SHP77 (cell line): ENCODE measurements at regions not wholly inside any gene's neighbourhood (a gene's known extent, or its start where the extent isn't known, plus 50 kb on each side); places are given as distances from the start of the nearest gene placed in this dataset.
"Not testable (repeated sequence)": the region's sequence is repeated elsewhere in the genome, so short reads cannot be mapped to it uniquely, and the experiment has no call there.

Experiments used
- DNase-seq, 2 experiments: peaks; one replicate each; lab custom pipeline; 2025; lab: John Stamatoyannopoulos, UW

GRCh38 chr16:8453359-8453758, 137.0 kb downstream of the TMEM114 start:
- DNase-seq: no peak

- no peak for DNase-seq
Observed at GRCh38 chr16:8452941-8453340, 137.4 kb downstream of the TMEM114 start.

GRCh38 chr16:8436931-8437330, 153.4 kb downstream of the TMEM114 start:
- no peak for DNase-seq

GRCh38 chr16:8431783-8432182, 158.5 kb downstream of the TMEM114 start:
- DNase-seq: no peak

- DNase-seq: no peak
Observed at GRCh38 chr16:8430401-8430800, 159.9 kb downstream of the TMEM114 start.

GRCh38 chr16:8426569-8426968, 163.7 kb downstream of the TMEM114 start:
- DNase-seq: no peak

- DNase-seq: no peak
Observed at GRCh38 chr16:8417145-8417544, 173.2 kb downstream of the TMEM114 start.

- no peak for DNase-seq
Observed at GRCh38 chr16:8408855-8409567, 181.3 kb downstream of the TMEM114 start.

GRCh38 chr16:8407351-8407750, 183.0 kb downstream of the TMEM114 start:
- no peak for DNase-seq

- no peak for DNase-seq
Observed at GRCh38 chr16:8403978-8404749, 186.1 kb downstream of the TMEM114 start.

GRCh38 chr16:8402981-8403843, 187.1 kb downstream of the TMEM114 start:
- DNase-seq: no peak

GRCh38 chr16:8400683-8401082, 189.6 kb downstream of the TMEM114 start:
- not testable (repeated sequence) for DNase-seq

- no peak for DNase-seq
Observed at GRCh38 chr16:8398548-8398947, 191.8 kb downstream of the TMEM114 start.

GRCh38 chr16:8397223-8397622, 193.1 kb downstream of the TMEM114 start:
- no peak for DNase-seq

GRCh38 chr16:8396463-8396862, 193.8 kb downstream of the TMEM114 start:
- no peak for DNase-seq

- DNase-seq: no peak
Observed at GRCh38 chr16:8391257-8391656, 199.1 kb downstream of the TMEM114 start.

- no peak for DNase-seq
Observed at GRCh38 chr16:8388684-8389083, 201.6 kb downstream of the TMEM114 start.

- DNase-seq: no peak
Observed at GRCh38 chr16:8381814-8382213, 208.5 kb downstream of the TMEM114 start.

- DNase-seq: no peak
Observed at GRCh38 chr16:8380311-8380710, 210.0 kb downstream of the TMEM114 start.

- DNase-seq: no peak
Observed at GRCh38 chr16:8377864-8378263, 212.4 kb downstream of the TMEM114 start.

- no peak for DNase-seq
Observed at GRCh38 chr16:8376858-8377257, 213.5 kb downstream of the TMEM114 start.

- DNase-seq: no peak
Observed at GRCh38 chr16:8376430-8376829, 213.9 kb downstream of the TMEM114 start.

- DNase-seq: no peak
Observed at GRCh38 chr16:8375232-8375587, 215.1 kb downstream of the TMEM114 start.
